Transverse colon (tissue), 3 donors: ENCODE measurements at regions not wholly inside any gene's neighbourhood (a gene's known extent, or its start where the extent isn't known, plus 50 kb on each side); places are given as distances from the start of the nearest gene placed in this dataset.

Experiments
- CTCF ChIP-seq, 5 experiments: fragments of 200-600 bp in 3 of 5; fragments of 450-650 bp in 2 of 5; sonication (generic) in 3 of 5; IDR thresholded peaks; 1 replicate in 2 of 5; 2 replicates in 3 of 5; pipeline ENCODE4 v1.5.1; 2016 to 2017; ENCODE audit warnings: antibody characterized with exemption in 5 of 5, inconsistent platforms in 3 of 5, mild to moderate bottlenecking in 2 of 5, moderate library complexity in 1 of 5
- EP300 ChIP-seq: sonication (generic); formaldehyde crosslinking; IDR thresholded peaks from one replicate; pipeline ENCODE4 v1.6.1; 2017; ENCODE audit warnings: antibody characterized with exemption, low read depth
- POLR2A ChIP-seq: fragments of 450-650 bp; IDR thresholded peaks from one replicate; pipeline ENCODE4 v1.6.1; 2016; ENCODE audit warnings: antibody characterized with exemption, mild to moderate bottlenecking, moderate library complexity

- TF ChIP-seq CTCF (IDR thresholded peaks at IDR 0.05) (no peak), EP300 (no peak), POLR2A (no peak)
These were observed 157.9 kb downstream of the DCAF12L1 start for GRCh38 chrX:126394681-126395080.
